ENCODE measurements at regions not wholly inside any gene's neighbourhood (a gene's known extent, or its start where the extent isn't known, plus 50 kb on each side); places are given as distances from the start of the nearest gene placed in this dataset.
A peak's percentile ranks its signal among the peaks of the same experiment; 100 is the strongest.
"Not testable (repeated sequence)": the region's sequence is repeated elsewhere in the genome, so short reads cannot be mapped to it uniquely, and the experiment has no call there.

- no peak for DNase-seq
Observed at GRCh38 chr5:148708854-148709253, 54.5 kb upstream of the HTR4 start.

GRCh38 chr5:148711961-148712360 is 57.6 kb upstream of the HTR4 start:
- no peak for DNase-seq

- no peak for DNase-seq
Observed at GRCh38 chr5:148713735-148714508, 59.6 kb upstream of the HTR4 start.

GRCh38 chr5:148716716-148717115 is 62.4 kb upstream of the HTR4 start:
- DNase-seq = no peak

- DNase-seq = no peak
Observed at GRCh38 chr5:148717668-148718067, 63.3 kb upstream of the HTR4 start.

- DNase-seq = no peak
Observed at GRCh38 chr5:148719605-148720004, 65.3 kb upstream of the HTR4 start.

- DNase-seq = no peak
Observed at GRCh38 chr5:148720257-148720656, 65.9 kb upstream of the HTR4 start.

- DNase-seq = no peak
Observed at GRCh38 chr5:148723143-148723542, 68.8 kb upstream of the HTR4 start.

GRCh38 chr5:148725675-148726074 is 71.3 kb upstream of the HTR4 start:
- DNase-seq = no peak

GRCh38 chr5:148729182-148729581 is 74.9 kb upstream of the HTR4 start:
- no peak for DNase-seq

- no peak for DNase-seq
Observed at GRCh38 chr5:148730270-148730669, 75.9 kb upstream of the HTR4 start.

- DNase-seq = peak; percentile 65
Observed at GRCh38 chr5:148730942-148731898, 76.9 kb upstream of the HTR4 start.

GRCh38 chr5:148732692-148733091 is 78.4 kb upstream of the HTR4 start:
- no peak for DNase-seq

GRCh38 chr5:148733601-148734438 is 79.5 kb upstream of the HTR4 start:
- DNase-seq = peak; percentile 82

- no peak for DNase-seq
Observed at GRCh38 chr5:148734518-148734917, 80.2 kb upstream of the HTR4 start.

- no peak for DNase-seq
Observed at GRCh38 chr5:148735301-148735835, 81.0 kb upstream of the HTR4 start.

- DNase-seq = no peak
Observed at GRCh38 chr5:148739023-148739422, 84.7 kb upstream of the HTR4 start.

- no peak for DNase-seq
Observed at GRCh38 chr5:148739524-148739923, 85.2 kb upstream of the HTR4 start.

GRCh38 chr5:148740079-148740858 is 85.9 kb upstream of the HTR4 start:
- no peak for DNase-seq

GRCh38 chr5:148740966-148741742 is 85.3 kb upstream of the ADRB2 start:
- DNase-seq = no peak

- DNase-seq = not testable (repeated sequence)
Observed at GRCh38 chr5:148741766-148742165, 84.6 kb upstream of the ADRB2 start.

Measured in activated CD8-positive, alpha-beta memory T cell treated with anti-CD3 and anti-CD28 coated beads, Interleukin-2, amount 50 U/mL, for 48 hours (primary cell).